K562 (cell line): ENCODE measurements at regions not wholly inside any gene's neighbourhood (a gene's known extent, or its start where the extent isn't known, plus 50 kb on each side); places are given as distances from the start of the nearest gene placed in this dataset.

Source experiments
- ATAC-seq: fragments of 200-7000 bp; cut with Tn5 transposase; 3 replicates; pipeline ENCODE4 v1.9.1; 2020; ENCODE audit warnings: moderate library complexity
- BruUV-seq: library from RNA; stranded (reverse); fragments of 400-500 nt; replicated peaks from 2 replicates; lab custom pipeline; 2021; lab: Mats Ljungman, UMichigan
- CTCF ChIA-PET: fragments of 300-600 bp; formaldehyde crosslinking; extraction: SDS; loops from one replicate; lab custom pipeline; 2021; ENCODE audit warnings: low intra/inter-chr PET ratio; lab: Yijun Ruan, JAX
- POLR2A ChIA-PET: fragments of 300-600, 350-650 bp; sonication (Branson Sonifier 250); formaldehyde crosslinking; extraction: SDS; loops from one replicate; lab custom pipeline; 2021; ENCODE audit warnings: antibody characterized with exemption, inconsistent platforms; lab: Yijun Ruan, JAX
- DNase-seq, 4 experiments: peaks; one replicate each; pipeline versions ENCODE4 v3.0.0 to v3.0.0-alpha.2; 2011 to 2018; ENCODE audit warnings: low spot score in 3 of 4, mixed read lengths in 3 of 4; ENCODE audit errors: extremely low read depth in 1 of 4
- FAIRE-seq: peaks from 2 replicates; lab custom pipeline; 2011; peaks lifted over from hg19 to GRCh38; lab: Jason Lieb, UNC
- H2AFZ ChIP-seq: 2 replicates; pipeline ENCODE4 v1.6.0; 2011; ENCODE audit warnings: low read depth, low read length, control low read depth, inconsistent platforms
- H3K27ac ChIP-seq: fragments of 200-600 bp; 3 replicates; pipeline ENCODE4 v1.8.0; 2011; ENCODE audit warnings: low read depth, mild to moderate bottlenecking, control low read depth, inconsistent platforms, low read length, moderate library complexity, mixed read lengths; ENCODE audit errors: extremely low read depth
- H3K27me3 ChIP-seq, 2 experiments: fragments of 300-600 bp in 1 of 2; 2 replicates in 1 of 2; 3 replicates in 1 of 2; pipeline versions ENCODE4 v1.6.0 to v1.8.0; 2011; ENCODE audit warnings: inconsistent platforms in 2 of 2, low read length in 2 of 2, mild to moderate bottlenecking in 1 of 2, mixed read lengths in 1 of 2, moderate library complexity in 1 of 2; ENCODE audit not compliant: control insufficient read depth in 2 of 2, insufficient read depth in 2 of 2
- H3K36me3 ChIP-seq: fragments of 300-600 bp; 3 replicates; pipeline ENCODE4 v1.8.0; 2011; ENCODE audit warnings: mild to moderate bottlenecking, low read length, inconsistent platforms; ENCODE audit not compliant: control insufficient read depth, insufficient read depth
- H3K4me1 ChIP-seq, 2 experiments: fragments of 200-600 bp in 1 of 2; replicated peaks in 1 of 2; 2 replicates in 1 of 2; 3 replicates in 1 of 2; pipeline versions ENCODE4 v1.5.1 to v1.8.0; 2011; ENCODE audit warnings: inconsistent platforms in 2 of 2, low read length in 2 of 2, mild to moderate bottlenecking in 1 of 2, mixed read lengths in 1 of 2, moderate library complexity in 1 of 2; ENCODE audit not compliant: control insufficient read depth in 2 of 2, insufficient read depth in 2 of 2
- H3K4me2 ChIP-seq: 2 replicates; pipeline ENCODE4 v1.6.1; 2011; ENCODE audit warnings: low read length, control low read depth, inconsistent platforms, mixed read lengths; ENCODE audit not compliant: insufficient read depth
- H3K4me3 ChIP-seq: fragments of 200-600 bp; sonication (generic), shearing (Covaris generic); 2 replicates; pipeline ENCODE4 v1.5.1; 2016; ENCODE audit warnings: control low read depth, inconsistent platforms
- H3K79me2 ChIP-seq: fragments of 200-600 bp; 3 replicates; pipeline ENCODE4 v1.8.0; 2011; ENCODE audit warnings: low read length, inconsistent platforms; ENCODE audit not compliant: control insufficient read depth, insufficient read depth
- H3K9ac ChIP-seq, 2 experiments: 2 replicates each; pipeline versions ENCODE4 v1.6.0 to v1.6.1; 2011; ENCODE audit warnings: low read depth in 2 of 2, low read length in 2 of 2, control low read depth in 1 of 2, inconsistent platforms in 1 of 2, mild to moderate bottlenecking in 1 of 2, mixed read lengths in 1 of 2; ENCODE audit not compliant: insufficient read depth in 1 of 2
- H3K9me1 ChIP-seq: one replicate; pipeline ENCODE4 v1.6.0; 2011; ENCODE audit warnings: inconsistent platforms, mild to moderate bottlenecking, low read length, moderate library complexity; ENCODE audit not compliant: control insufficient read depth, insufficient read depth
- H3K9me3 ChIP-seq: replicated peaks from 2 replicates; pipeline ENCODE4 v1.5.1; 2011; ENCODE audit warnings: low read depth, low read length, inconsistent platforms; ENCODE audit not compliant: control insufficient read depth, insufficient read depth
- H4K20me1 ChIP-seq: replicated peaks from 2 replicates; pipeline ENCODE4 v1.6.1; 2011; ENCODE audit warnings: low read length, inconsistent platforms, mixed read lengths; ENCODE audit not compliant: control insufficient read depth, insufficient read depth
- ASH1L ChIP-seq: fragments of 450-650 bp; IDR thresholded peaks from 2 replicates; pipeline ENCODE4 v1.6.1; 2018; ENCODE audit warnings: borderline replicate concordance, mild to moderate bottlenecking, low read depth; ENCODE audit not compliant: partially characterized antibody
- CBX1 ChIP-seq: sonication (generic); IDR thresholded peaks from 2 replicates; pipeline ENCODE4 v1.6.1; 2016; ENCODE audit warnings: antibody characterized with exemption, low read depth, mild to moderate bottlenecking
- HSF4 ChIP-seq: fragments of 250-450 bp; sonication (Bioruptor Pico); IDR thresholded peaks from 2 replicates; pipeline ENCODE4 v2.1.2; 2022; ENCODE audit warnings: mild to moderate bottlenecking, moderate library complexity, borderline replicate concordance
- PML ChIP-seq: IDR thresholded peaks from 2 replicates; pipeline ENCODE4 v1.6.1; 2012; ENCODE audit warnings: low read length, inconsistent platforms
- PURB ChIP-seq: sonication (generic); formaldehyde crosslinking; IDR thresholded peaks from 2 replicates; pipeline ENCODE4 v1.9.0; 2021; ENCODE audit warnings: low read depth, mild to moderate bottlenecking, missing genetic modification reagents
- RBM14 ChIP-seq: fragments of 200-400 bp; formaldehyde crosslinking; IDR thresholded peaks from 2 replicates; pipeline ENCODE4 v1.6.1; 2018; ENCODE audit warnings: low read depth, mild to moderate bottlenecking, low read length, moderate library complexity, borderline replicate concordance; ENCODE audit not compliant: insufficient read depth
- SNIP1 ChIP-seq: fragments of 450-650 bp; IDR thresholded peaks from 2 replicates; pipeline ENCODE4 v1.7.1; 2017; ENCODE audit warnings: low read depth, mild to moderate bottlenecking
- SOX6 ChIP-seq: fragments of 450-650 bp; IDR thresholded peaks from 2 replicates; pipeline ENCODE4 v1.6.1; 2014; ENCODE audit warnings: mild to moderate bottlenecking
- ZNF311 ChIP-seq: fragments of 250-450 bp; sonication (Bioruptor Pico); IDR thresholded peaks from 2 replicates; pipeline ENCODE4 v1.4.0; 2020; ENCODE audit warnings: mild to moderate bottlenecking, moderate library complexity
- ZNF780A ChIP-seq: fragments of 250-450 bp; sonication (Bioruptor Pico); IDR thresholded peaks from 2 replicates; pipeline ENCODE4 v1.5.0; 2021; ENCODE audit warnings: mild to moderate bottlenecking
- WGBS: fragments of 100-300 bp; shearing (Covaris generic); methylation state at CpG from one replicate; pipeline ENCODE4 v1.1.6; 2016; ENCODE audit warnings: low coverage, mixed read lengths; ENCODE audit not compliant: insufficient coverage; ENCODE audit errors: missing lambda C conversion rate; 5-methylcytosine and 5-hydroxymethylcytosine counted together
- in situ Hi-C: fragments of 300-500 bp; cut with MboI; formaldehyde crosslinking; loops from 4 replicates; pipeline ENCODE4 v1.15.0; 2018; ENCODE audit warnings: inconsistent platforms, mixed read lengths
- intact Hi-C: fragments of 100-400 bp; cut with micrococcal nuclease; formaldehyde crosslinking; loops from 2 replicates; pipeline ENCODE4 v1.14.2; 2022
- TF ChIP-seq, protein P1 (sequence below): fragments of 450-650 bp; IDR thresholded peaks from 2 replicates; pipeline ENCODE4 v1.6.1; 2018; ENCODE audit not compliant: partially characterized antibody

DNA sequence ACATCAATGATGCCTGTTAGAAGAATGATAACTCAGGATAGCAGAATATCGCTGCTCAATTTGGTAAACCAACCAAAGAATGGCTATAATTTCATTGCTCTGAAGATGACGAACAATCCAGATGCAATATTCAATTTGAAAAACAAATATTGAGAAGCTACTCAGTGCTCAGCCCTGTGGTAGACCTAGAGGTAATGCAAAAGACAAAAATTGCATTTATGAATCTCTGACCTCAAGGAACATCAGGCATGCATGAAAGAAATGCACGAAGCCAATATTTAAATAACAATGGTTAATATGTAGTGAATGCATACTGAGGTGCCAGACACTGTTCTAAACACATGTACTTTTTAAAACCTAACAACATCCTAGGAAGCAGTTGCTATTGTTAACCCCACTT lies 298.6 kb upstream of the TMTC1 start:
- H3K36me3 ChIP-seq: no peaks in the 10 kb centered on the region
- H3K9me1 ChIP-seq: no peaks in the 10 kb centered on the region
- no peak overlapping the region for H3K4me2 ChIP-seq
- H3K4me3 ChIP-seq: no peak overlapping the region
- FAIRE-seq (no peak), DNase-seq (no peak), ATAC-seq (no peak)
- no TSS peak for BruUV-seq
- 0% methylated on average over 3 of the region's 3 CpGs for WGBS
- no peak overlapping the region for H3K27ac ChIP-seq
- no peaks in the 10 kb centered on the region for H4K20me1 ChIP-seq
- in situ Hi-C loops: no loop called here
- H3K4me1 ChIP-seq: no peaks in the 10 kb centered on the region
- H2AFZ ChIP-seq: no peak overlapping the region
- no peaks in the 10 kb centered on the region for H3K27me3 ChIP-seq
- no peaks in the 10 kb centered on the region for H3K9me3 ChIP-seq
- CTCF ChIA-PET: no interaction called here
- intact Hi-C loops: no loop called here
- no peak for TF ChIP-seq SNIP1
- no peak for TF ChIP-seq CBX1
- TF ChIP-seq ZNF311 (CRISPR knock-in tag): no peak
- no peak for TF ChIP-seq SOX6
- no peak for TF ChIP-seq ASH1L
- POLR2A ChIA-PET: no interaction called here
- H3K9ac ChIP-seq: no peak overlapping the region
- no peaks in the 10 kb centered on the region for H3K79me2 ChIP-seq

DNA sequence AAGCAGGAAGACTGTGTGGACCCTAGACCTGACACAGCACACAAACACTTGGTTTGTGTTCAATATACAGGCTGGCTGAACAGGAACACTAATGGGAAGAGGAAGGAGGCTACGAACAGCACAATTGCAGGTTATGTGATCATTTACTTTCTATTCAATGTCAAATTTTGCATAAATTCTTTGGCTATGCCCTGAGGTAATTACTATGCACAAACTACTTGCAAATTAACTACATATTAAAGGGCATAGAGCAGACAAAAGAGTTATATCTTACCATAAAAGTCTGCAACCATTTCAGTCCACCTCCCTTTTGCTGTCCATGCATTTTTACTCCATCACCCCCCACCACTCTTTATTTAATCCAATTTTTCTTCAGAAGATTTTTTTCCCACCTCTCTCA lies 291.2 kb upstream of the TMTC1 start:
- FAIRE-seq (no peak), DNase-seq (no peak), ATAC-seq (no peak)
- POLR2A ChIA-PET: no interaction called here
- H3K9me3 ChIP-seq: no peaks in the 10 kb centered on the region
- in situ Hi-C loops (no loop called here), intact Hi-C loops (no loop called here)
- no peak overlapping the region for H3K4me3 ChIP-seq
- H3K4me2 ChIP-seq: no peak overlapping the region
- no peaks in the 10 kb centered on the region for H3K27me3 ChIP-seq
- no peaks in the 10 kb centered on the region for H3K9me1 ChIP-seq
- H2AFZ ChIP-seq: no peak overlapping the region
- no TSS peak for BruUV-seq
- no peaks in the 10 kb centered on the region for H4K20me1 ChIP-seq
- H3K27ac ChIP-seq: no peak overlapping the region
- H3K79me2 ChIP-seq: no peaks in the 10 kb centered on the region
- CTCF ChIA-PET: no interaction called here
- H3K4me1 ChIP-seq: no peaks in the 10 kb centered on the region
- TF ChIP-seq PURB (CRISPR knock-in tag) (no peak), PML (no peak), RBM14 (no peak), ZNF780A (CRISPR knock-in tag) (no peak), HSF4 (CRISPR knock-in tag) (no peak)
- TF ChIP-seq, protein P1, sequence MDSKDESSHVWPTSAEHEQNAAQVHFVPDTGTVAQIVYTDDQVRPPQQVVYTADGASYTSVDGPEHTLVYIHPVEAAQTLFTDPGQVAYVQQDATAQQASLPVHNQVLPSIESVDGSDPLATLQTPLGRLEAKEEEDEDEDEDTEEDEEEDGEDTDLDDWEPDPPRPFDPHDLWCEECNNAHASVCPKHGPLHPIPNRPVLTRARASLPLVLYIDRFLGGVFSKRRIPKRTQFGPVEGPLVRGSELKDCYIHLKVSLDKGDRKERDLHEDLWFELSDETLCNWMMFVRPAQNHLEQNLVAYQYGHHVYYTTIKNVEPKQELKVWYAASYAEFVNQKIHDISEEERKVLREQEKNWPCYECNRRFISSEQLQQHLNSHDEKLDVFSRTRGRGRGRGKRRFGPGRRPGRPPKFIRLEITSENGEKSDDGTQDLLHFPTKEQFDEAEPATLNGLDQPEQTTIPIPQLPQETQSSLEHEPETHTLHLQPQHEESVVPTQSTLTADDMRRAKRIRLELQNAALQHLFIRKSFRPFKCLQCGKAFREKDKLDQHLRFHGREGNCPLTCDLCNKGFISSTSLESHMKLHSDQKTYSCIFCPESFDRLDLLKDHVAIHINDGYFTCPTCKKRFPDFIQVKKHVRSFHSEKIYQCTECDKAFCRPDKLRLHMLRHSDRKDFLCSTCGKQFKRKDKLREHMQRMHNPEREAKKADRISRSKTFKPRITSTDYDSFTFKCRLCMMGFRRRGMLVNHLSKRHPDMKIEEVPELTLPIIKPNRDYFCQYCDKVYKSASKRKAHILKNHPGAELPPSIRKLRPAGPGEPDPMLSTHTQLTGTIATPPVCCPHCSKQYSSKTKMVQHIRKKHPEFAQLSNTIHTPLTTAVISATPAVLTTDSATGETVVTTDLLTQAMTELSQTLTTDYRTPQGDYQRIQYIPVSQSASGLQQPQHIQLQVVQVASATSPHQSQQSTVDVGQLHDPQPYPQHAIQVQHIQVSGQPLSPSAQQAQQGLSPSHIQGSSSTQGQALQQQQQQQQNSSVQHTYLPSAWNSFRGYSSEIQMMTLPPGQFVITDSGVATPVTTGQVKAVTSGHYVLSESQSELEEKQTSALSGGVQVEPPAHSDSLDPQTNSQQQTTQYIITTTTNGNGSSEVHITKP: no peak
- H3K36me3 ChIP-seq: no peaks in the 10 kb centered on the region
- H3K9ac ChIP-seq: no peak overlapping the region
- WGBS: 0% methylated on average over 1 of the region's 1 CpG
